Right renal pelvis (tissue), 4 donors: ENCODE measurements at regions not wholly inside any gene's neighbourhood (a gene's known extent, or its start where the extent isn't known, plus 50 kb on each side); places are given as distances from the start of the nearest gene placed in this dataset.

Source experiments
- DNase-seq, 4 donors: peaks; one replicate each; pipeline ENCODE4 v3.0.0-alpha.2; 2013; ENCODE audit warnings: low read depth in 4 of 4, low spot score in 3 of 4, missing footprints in 1 of 4

DNA sequence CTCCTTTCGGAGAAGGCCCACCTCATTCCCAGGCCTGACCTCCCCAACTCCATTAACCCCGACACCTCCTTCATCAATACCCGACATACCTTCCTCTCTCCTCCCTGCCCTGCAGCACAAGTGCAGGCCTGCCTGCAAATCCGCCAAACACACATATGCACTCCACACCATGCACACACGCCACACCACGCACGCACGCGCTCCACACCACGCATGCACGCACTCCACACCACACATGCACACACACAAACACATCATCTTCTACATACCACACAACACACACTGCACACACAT lies 629.6 kb downstream of the TBC1D22A start:
- DNase-seq: no peak

DNA sequence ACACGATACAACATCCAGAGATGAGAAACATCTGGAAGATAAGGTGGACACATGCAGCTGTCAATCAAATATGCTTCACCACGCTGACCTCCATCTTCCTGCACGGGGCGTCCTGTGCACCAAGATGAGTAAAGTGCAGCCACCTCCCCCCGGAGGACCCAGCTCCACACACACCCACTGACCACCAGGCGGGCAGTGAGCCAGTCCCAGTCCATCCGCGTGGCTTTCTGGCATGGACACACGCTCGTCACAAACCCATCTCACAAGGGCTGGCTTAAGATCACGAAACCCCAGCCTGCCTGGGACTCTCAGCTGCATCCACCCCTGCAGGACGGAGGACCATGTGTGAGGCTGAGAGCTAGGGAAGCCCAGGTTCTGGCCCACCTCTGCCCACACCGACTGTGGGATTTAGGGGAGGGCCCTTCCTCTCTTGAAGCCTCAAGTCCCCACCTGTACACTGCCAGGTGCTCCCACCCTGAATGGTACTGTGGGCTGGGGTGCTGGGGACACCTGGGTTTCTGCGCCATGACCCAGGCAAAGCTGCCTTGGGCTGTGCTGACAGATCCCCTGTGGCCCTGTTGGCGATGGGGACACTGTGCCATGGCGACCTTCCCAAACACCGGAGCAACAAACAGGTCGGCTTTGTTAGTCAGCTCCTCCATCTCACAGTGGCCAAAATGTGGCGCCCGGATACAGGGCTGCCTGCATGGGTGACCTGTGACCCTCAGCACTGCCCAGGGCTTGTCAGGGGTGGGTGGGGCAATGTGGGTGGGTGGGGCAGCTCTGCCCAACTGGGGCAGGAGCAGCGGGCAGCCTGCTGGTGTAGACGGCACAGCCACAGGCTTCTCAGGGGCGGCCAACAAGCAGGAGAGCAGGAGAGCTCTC lies 629.0 kb downstream of the TBC1D22A start:
- DNase-seq: no peak

DNA sequence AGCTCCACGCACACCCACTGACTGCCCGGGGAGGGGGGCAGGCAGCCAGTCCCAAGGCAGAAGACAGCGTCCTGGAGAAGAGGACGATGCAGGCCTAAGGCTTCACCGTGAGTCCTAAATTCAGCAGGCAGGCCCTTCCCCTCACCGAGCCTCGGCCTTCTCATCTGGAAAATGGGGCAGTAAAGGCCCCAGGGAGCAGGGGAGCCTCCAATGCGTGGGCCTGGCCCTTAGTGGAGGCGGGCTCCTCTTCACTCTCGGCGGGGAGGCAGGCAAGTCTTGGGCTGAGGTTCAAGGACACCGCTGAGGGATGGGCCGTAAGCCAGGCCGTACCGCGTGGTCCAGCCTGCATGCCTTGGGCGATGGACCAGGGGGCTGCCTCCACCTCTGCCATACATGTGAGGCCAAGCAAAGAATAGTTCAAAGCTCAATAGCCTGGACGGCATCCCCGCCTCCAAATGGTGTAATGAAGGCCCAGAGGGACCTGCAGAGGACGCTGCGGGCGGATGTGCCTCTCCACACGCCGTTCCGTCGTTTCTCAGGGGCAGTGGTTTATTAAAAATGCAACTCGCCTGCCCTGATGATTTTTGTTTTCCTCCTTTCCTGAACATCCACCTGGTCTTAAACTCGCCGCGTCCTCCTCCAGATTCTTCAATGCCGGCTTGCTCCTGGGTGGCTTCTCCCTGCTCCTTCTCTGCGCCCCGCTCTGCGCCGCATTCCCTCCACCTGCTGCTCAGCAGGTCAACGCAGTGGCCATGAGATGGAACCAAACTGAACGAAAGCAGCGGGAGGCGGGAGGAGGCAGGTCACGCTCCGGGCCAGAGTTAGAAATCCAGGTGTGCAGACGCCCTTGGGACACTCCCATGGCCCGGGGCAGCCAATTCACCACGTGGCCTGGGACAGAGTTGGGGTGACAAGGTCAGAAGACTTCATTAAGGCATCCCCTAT lies 627.8 kb downstream of the TBC1D22A start:
- DNase-seq: no peak

DNA sequence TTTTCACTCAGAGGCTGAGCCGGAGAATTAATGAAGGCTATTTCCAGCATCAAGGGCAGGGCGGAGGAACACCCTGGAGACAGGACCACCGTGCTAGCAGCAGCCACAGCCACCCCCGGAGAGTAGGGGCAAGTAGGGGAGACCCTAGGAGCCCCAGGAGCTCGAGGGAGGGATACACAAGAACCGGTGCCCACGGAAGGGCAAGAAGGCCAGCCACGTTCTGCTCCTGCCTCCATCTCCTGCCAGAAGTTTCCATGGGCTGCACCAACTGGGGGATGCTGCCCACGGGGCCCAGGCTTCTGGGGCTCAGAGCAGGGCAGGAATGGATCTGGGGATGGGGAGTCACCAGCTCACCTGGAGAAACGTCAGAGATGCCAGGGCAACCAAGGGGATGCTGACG lies 626.8 kb downstream of the TBC1D22A start:
- DNase-seq: no peak

DNA sequence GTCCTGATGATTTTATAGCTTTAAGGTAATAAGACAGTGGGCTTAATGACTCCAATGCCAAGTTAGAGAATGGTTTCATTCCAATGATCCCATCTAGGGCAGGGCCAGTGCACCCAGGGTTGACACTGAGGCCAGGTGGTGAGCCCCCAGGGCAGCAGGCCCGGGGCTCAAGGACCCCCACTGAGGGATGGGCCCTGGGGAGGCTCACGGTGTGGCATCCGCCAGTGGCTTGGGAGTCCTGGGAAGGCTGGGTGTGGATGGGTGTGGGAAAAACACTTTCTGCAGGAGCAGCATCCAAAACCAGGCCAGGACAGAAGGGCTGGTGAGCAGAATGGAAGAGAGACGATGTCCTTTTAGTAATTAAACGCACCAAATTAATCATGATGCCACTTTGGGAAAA lies 626.3 kb downstream of the TBC1D22A start:
- no peak for DNase-seq

DNA sequence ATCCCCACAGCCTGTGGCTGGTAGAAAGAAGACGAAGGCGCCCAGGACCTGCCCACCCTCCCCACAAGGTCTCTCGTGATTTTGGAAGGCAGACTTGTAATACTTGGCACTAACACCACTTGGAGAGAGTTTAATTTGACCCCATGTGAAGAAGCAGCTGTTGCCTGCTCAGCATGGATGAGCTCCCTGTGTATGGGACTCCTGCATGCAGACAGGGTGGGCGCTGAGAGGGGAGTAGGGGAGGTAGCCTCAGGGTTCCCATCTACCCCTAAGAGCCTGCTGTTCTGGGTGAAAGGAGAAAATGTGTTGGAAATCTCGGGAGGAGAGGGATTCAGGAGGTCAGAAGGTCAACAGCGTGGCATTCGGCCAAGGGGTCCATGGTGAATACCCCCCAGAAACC lies 625.9 kb downstream of the TBC1D22A start:
- no peak for DNase-seq

DNA sequence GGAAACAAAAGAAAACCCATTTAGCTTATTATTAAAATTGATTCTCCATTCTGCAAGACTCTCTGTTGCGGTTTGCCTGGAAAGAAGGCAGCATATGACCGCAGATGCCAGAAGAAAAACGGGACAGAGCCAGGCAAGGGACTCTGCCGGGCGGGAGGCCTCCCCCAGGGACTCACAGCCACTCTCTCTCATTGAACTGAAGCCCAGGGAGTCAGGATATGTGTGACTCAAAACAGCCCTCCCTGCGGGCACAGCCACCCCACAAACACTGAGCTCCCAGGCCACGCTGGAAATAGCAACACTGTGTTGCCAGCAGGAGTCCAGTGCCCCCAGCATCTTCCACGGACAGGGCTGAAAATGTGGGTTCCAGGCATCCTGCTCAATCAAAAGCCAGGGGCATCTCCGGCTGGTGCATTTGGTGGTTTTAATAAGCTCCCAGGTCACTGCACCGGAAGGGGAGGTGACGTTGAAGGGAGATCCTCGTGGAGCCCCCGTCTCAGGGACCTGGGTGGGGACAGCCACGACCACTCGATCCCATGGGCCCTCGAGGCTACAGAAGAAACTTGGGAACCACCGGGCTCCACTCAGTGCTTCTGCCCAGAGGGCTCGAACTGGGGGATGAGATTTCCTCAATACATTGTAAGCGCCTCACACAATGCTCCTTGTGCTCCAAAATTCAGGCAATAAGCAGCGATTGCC lies 624.5 kb downstream of the TBC1D22A start:
- no peak for DNase-seq

DNA sequence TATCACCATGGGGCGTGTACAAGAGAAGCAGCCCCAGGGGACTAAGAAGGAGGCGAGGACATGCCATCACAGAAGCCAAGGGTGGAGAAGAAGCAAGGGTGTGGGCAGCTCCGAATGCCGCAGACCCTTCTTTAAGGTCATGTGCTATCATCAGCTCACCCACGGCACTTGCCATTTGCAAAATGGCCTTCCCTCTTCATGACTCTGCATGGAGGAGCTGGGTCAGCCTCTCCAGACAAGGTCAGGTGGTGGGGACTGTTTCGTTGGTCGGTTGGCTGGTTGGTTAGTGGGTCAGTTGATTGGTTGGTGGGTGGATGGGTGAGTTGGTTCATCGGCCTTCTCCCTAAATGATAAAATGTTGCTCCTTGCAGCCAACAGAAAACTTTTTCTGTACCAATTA lies 622.5 kb downstream of the TBC1D22A start:
- DNase-seq: no peak

DNA sequence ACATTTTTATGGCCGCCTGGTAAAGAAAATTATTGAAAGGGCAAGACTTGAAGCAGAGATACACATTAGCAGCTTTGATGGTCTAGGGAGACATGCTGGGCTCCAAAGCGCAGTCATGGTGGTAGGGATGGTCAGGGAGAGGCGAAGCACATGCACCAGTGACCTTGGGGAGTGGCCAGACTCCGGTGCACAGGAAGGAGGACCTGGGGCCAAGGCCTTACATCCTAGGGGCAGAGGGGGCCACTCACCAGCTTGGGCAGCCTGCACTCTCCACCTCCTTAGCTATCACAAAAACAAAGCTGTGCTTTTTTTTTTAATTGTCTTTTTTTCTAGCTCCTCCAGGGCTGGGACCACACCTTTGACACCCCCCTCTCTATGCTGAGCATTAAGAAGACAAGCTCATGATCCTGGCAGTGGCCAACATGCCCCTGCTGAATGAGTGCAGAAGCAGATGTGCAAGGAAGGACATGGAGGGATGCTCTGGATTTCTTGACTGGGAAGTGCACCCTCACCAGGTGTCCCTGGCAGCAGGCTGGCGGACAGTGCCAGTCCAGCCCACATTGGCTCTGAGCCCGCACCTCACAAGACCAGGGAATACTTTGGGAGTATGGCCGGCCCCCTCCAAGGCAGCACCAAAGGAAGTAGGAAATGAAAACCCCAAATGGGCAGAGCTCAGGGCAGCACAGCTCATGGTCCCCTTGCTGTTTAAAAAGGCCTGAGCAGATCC lies 619.9 kb downstream of the TBC1D22A start:
- DNase-seq: no peak

DNA sequence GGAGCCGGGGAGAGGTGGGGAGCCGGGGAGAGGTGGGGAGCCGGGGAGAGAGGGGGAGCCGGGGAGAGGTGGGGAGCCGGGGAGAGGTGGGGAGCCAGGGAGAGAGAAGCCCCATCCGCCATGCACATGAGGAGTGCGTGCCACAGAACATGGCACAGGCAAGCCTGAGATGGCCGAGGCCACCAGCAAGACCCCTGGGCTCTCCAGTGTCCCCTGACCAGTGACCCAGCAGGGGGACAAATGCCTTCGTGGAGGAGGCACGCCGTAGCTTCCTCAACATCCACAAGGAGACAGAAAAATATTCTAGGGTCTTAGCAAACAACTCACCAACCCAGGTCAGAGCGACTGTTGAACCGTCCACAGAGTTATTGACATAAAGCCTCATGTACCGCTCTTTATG lies 618.8 kb downstream of the TBC1D22A start:
- no peak for DNase-seq

DNA sequence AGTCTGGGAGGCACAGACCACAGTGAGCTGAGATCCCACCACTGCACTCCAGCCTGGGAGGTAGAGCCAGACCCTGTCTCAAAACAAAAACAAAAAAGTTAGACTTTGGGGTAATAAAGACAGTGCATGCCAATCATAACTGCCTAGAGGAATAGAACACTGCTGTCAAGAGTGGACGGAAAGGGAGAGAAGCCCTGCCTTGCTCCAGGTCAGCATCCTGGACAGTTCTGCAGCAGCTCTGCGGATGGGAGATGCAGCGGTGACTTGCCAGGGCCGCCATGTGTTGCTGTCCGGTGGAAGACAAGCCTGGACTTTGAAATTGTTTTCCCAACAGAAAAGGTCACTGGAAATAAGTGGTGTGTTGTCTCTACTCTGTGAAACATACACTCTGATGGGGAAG lies 618.2 kb downstream of the TBC1D22A start:
- DNase-seq: no peak

DNA sequence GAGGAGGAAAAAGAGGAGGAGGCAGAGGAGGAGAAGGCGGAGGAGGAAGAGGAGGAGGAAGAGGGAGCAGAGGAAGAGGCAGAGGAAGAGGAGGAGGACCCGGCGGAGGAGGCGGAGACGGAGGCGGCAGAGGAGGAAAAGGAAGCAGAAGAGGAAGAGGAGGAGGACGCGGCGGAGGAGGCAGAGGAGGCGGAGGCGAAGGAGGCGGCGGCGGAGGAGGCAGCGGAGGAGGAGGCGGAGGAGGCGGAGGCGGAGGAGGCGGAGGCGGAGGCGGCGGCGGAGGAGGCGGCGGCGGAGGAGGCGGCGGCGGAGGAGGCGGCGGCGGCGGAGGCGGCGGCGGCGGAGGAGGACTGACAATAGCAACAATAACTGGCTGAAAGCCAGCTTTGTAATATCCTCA lies 616.6 kb downstream of the TBC1D22A start:
- DNase-seq: no peak

DNA sequence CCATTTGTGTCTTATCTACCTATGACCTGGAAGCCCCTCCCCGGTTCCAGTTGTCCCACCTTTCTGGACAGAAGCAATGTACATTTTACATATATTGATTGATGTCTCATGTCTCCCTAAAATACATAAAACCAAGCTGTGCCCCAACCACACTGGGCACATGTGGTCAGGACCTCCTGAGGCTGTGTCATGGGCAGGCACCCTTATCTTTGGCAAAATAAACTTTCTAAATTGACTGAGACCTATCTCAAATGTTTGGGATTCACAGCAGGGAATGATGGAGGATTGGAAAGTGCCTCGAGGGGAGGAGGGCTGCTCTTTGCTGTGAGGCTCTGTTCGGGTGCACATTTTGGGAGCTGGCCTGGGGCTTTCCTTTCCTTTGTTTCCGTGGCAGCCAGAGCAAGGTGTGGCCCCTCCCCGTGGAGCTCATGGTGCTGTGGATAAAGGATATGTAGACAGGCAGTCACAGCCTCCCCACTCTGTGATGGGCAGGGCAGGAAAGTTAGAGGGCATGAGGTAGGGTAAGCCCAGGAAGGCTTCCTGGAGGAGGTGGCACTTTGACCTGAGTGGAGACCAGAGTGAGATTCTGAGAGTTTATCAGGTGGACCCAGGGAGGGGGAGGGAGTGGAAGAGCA lies 615.6 kb downstream of the TBC1D22A start:
- no peak for DNase-seq

DNA sequence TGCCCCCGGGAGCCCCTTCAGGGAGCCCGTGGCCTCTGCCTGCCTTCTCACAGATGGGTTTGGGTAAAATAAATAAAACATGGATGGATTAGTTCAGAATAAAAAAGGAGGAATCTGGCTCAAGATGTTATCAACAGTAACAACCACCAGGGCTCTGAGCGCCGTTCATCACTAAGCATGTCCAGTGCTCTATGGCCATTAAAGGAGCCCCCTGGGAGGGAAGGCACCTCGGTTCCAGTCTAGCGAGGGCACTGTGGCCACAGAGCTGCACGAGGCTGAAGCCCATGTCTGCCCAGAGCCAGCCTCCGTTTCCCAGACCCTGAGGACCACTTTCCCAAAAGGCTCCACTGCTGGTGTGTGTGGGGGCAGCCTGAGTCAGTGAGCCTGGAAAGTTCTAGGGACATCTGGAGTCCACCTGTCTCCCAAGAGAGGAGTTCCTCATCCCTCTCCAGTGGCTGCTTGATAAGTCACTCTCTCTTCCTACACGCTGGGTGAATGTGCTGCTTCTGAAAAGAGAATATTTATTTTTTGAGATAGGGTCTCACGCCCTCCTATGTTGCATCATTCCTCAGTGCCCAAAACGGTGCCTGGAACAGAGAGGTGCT lies 614.6 kb downstream of the TBC1D22A start:
- no peak for DNase-seq

DNA sequence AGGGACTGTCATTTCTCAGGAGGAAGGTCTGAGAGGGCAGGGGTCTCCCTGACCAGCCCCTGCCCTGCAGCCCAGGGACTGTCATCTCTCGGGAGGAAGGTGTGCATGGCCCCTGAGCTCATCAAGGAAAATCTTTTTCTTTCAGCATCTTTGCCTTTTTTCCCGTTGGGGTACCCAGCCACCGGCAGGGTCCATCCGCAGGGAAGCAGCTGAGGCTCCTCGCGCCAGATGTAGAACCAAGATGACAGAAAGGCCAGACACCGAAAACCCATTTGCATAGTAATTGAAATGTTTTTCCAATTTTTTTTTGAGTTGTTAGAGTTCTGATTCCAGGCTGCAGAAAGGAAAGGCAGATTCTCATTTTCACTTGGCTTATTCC lies 613.9 kb downstream of the TBC1D22A start:
- DNase-seq: no peak

DNA sequence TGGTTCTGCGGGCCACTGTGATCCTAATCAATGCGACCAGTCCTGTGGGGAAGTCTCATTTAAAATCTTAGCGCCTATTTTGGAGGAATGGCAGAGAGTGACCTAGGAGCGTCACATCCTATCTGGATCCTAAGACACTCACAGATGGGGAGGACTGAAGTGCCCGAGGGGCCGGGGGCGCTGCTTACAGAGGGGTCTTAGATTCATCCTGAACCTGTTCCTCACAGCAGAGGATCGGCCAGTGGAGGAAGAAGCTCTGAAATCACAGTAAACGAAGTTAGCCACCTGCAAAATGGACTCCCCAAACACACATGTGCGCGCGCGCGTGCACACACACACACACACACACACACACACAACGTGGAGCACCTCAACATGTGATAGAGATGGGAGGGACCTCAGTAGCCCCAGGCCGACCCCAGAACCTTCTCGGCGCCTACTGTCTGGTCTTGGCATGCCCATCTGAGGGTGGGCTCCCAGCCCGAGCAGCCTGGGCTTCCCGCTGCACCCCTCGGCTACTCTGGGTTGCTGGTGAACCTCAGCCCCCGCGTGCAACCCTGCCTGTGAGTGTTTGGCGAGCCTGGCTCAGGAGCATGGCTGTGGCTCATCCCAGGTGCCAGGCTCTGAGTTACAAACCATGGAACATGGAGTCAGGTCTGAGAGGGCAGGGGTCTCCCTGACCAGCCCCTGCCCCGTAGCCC lies 613.3 kb downstream of the TBC1D22A start:
- DNase-seq: no peak

DNA sequence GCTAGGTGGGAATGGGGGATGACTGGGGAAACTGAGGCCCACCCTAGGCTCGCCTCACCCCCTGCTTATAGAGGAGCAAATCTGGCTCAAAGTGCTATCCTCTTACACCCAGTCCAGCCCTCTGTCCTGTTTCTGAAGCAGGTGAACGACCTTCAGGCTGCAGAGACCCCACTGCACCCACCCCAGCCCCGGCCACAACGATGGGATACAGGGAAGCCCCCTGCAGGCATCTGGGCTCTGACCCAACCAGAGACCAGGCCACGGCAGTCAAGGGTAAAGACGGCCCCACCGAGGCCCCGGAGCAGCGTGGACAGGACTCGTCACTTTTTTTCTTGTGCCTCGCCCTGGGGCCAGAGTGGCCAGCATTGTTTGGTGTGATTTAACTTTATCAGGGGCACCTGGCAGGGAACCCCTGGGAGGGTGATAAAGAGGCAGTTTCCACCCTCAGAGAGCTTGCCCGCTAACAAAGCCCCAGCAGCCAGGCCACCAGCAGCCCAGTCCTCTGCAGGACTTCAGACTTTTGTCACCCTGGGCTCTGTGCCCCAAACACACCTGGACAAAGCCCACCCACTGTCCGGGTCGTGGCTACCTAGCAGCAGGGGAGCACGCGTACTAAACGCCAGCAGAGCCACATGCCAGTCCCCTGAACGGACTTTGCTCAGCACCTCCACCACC lies 612.6 kb downstream of the TBC1D22A start:
- DNase-seq: no peak

DNA sequence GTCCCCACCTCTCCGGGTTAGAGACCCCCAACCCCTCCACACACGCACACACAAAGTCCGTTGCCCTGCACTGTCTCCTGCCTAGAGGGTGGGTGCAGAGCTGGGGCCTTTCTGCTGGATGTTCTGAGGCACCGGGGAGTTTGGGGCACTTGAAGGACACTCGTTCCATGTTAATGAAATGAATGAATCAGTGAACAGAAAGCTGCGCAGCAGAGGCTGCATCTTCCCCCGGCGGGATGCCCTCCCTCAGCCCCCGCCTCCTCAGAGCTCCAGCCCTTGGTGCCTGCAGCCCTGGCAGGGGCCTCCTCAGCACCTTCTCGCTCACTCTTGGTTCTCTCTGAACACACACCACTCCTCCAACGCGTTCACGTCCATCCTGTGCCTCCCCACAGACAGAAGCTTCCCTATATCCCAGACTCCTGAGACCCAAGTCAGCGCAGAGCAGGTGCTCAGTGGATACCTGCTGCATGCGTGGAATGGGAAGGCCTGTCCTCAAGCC lies 611.9 kb downstream of the TBC1D22A start:
- no peak for DNase-seq
